IPS DF 6.9 (cell line): ENCODE measurements at regions not wholly inside any gene's neighbourhood (a gene's known extent, or its start where the extent isn't known, plus 50 kb on each side); places are given as distances from the start of the nearest gene placed in this dataset.
"Not testable (repeated sequence)": the region's sequence is repeated elsewhere in the genome, so short reads cannot be mapped to it uniquely, and the experiment has no call there.

Source experiments
- DNase-seq: peaks from one replicate; pipeline ENCODE4 v3.0.0-alpha.2; 2013; ENCODE audit warnings: low read depth, low spot score
- H3K27ac ChIP-seq: one replicate; pipeline ENCODE4 v1.5.1; 2013; ENCODE audit warnings: low read length, control low read depth
- H3K27me3 ChIP-seq: 2 replicates; pipeline ENCODE4 v1.6.1; 2013; ENCODE audit warnings: mild to moderate bottlenecking, low read length; ENCODE audit not compliant: control insufficient read depth, insufficient read depth
- H3K36me3 ChIP-seq: 2 replicates; pipeline ENCODE4 v1.6.1; 2013; ENCODE audit warnings: low read length; ENCODE audit not compliant: control insufficient read depth, insufficient read depth
- H3K4me1 ChIP-seq: 2 replicates; pipeline ENCODE4 v1.6.1; 2013; ENCODE audit warnings: low read length; ENCODE audit not compliant: control insufficient read depth, insufficient read depth
- H3K4me3 ChIP-seq: 2 replicates; pipeline ENCODE4 v1.5.1; 2013; ENCODE audit warnings: mild to moderate bottlenecking, low read length
- H3K9me3 ChIP-seq: 2 replicates; pipeline ENCODE4 v1.6.1; 2013; ENCODE audit warnings: low read length, inconsistent platforms; ENCODE audit not compliant: control insufficient read depth, insufficient read depth
- WGBS: extraction: QIAGEN DNeasy Blood & Tissue Kit; methylation state at CpG from one replicate; pipeline ENCODE4 v1.1.7; 2013; ENCODE audit warnings: mixed read lengths, missing lambda C conversion rate; ENCODE audit not compliant: insufficient read length, insufficient coverage; 5-methylcytosine and 5-hydroxymethylcytosine counted together

GRCh38 chr15:99455789-99456160, 110.0 kb upstream of the MEF2A start:
- H3K4me1 ChIP-seq, result no peaks in the 10 kb centered on the region
- H3K4me3 ChIP-seq, result no peak overlapping the region; the same call in 1 of the 2 replicates
- H3K36me3 ChIP-seq, result no peaks in the 10 kb centered on the region
- H3K27me3 ChIP-seq, result no peaks in the 10 kb centered on the region
- DNase-seq, result no peak
- H3K9me3 ChIP-seq, result no peaks in the 10 kb centered on the region
- H3K27ac ChIP-seq, result no peak overlapping the region

GRCh38 chr15:99464137-99464536, 101.6 kb upstream of the MEF2A start:
- Histone ChIP-seq H3K4me1 (no peaks in the 10 kb centered on the region; the same call in 1 of the 2 replicates), H3K9me3 (no peaks in the 10 kb centered on the region), H3K27me3 (no peaks in the 10 kb centered on the region), H3K27ac (no peak overlapping the region), H3K4me3 (no peak overlapping the region), H3K36me3 (no peaks in the 10 kb centered on the region)
- no peak for DNase-seq
- WGBS, result no CpG with 5 or more reads among the region's 2 CpGs

GRCh38 chr15:99466701-99467337, 99.0 kb upstream of the MEF2A start:
- H3K9me3 ChIP-seq, result no peaks in the 10 kb centered on the region

GRCh38 chr15:99467338-99467720, 98.5 kb upstream of the MEF2A start:
- H3K4me1 ChIP-seq, result no peaks in the 10 kb centered on the region; the same call in 1 of the 2 replicates
- no peak for DNase-seq
- no peaks in the 10 kb centered on the region for H3K36me3 ChIP-seq
- H3K27ac ChIP-seq, result no peak overlapping the region
- H3K4me3 ChIP-seq, result no peak overlapping the region
- no peaks in the 10 kb centered on the region for H3K27me3 ChIP-seq
- no CpG with 5 or more reads among the region's 14 CpGs for WGBS
- H3K9me3 ChIP-seq, result no peaks in the 10 kb centered on the region

More at GRCh38 chr15:99466701-99467337, 99.0 kb upstream of the MEF2A start:
- H3K4me1 ChIP-seq, result no peaks in the 10 kb centered on the region; the same call in 1 of the 2 replicates
- no peak overlapping the region for H3K4me3 ChIP-seq
- no peak for DNase-seq
- no peaks in the 10 kb centered on the region for H3K27me3 ChIP-seq
- H3K36me3 ChIP-seq, result no peaks in the 10 kb centered on the region
- no peak overlapping the region for H3K27ac ChIP-seq
- no CpG with 5 or more reads among the region's 18 CpGs for WGBS

- no CpG with 5 or more reads among the region's 4 CpGs for WGBS
- Histone ChIP-seq H3K4me1 (no peaks in the 10 kb centered on the region; the same call in 1 of the 2 replicates), H3K36me3 (no peaks in the 10 kb centered on the region), H3K27me3 (no peaks in the 10 kb centered on the region), H3K4me3 (no peak overlapping the region), H3K9me3 (no peaks in the 10 kb centered on the region), H3K27ac (no peak overlapping the region)
- DNase-seq, result no peak
Measured at GRCh38 chr15:99467853-99468464, 97.8 kb upstream of the MEF2A start.

GRCh38 chr15:99470204-99470603, 95.6 kb upstream of the MEF2A start:
- not testable (repeated sequence) for H3K27me3 ChIP-seq, H3K4me1 ChIP-seq, H3K9me3 ChIP-seq, H3K27ac ChIP-seq, H3K4me3 ChIP-seq, H3K36me3 ChIP-seq, DNase-seq
- WGBS, result no CpG with 5 or more reads among the region's 3 CpGs

GRCh38 chr15:99472416-99473145, 93.2 kb upstream of the MEF2A start:
- H3K27ac ChIP-seq, result no peak overlapping the region
- no peak overlapping the region for H3K4me3 ChIP-seq
- no peaks in the 10 kb centered on the region for H3K36me3 ChIP-seq
- H3K27me3 ChIP-seq, result no peaks in the 10 kb centered on the region
- no CpG with 5 or more reads among the region's 12 CpGs for WGBS
- DNase-seq, result no peak
- H3K4me1 ChIP-seq, result 0 out of 2 replicates have a peak, but pooled peaks cover 1% of the 10 kb centered on the region
- H3K9me3 ChIP-seq, result no peaks in the 10 kb centered on the region

- Histone ChIP-seq H3K27me3 (no peaks in the 10 kb centered on the region), H3K27ac (no peak overlapping the region), H3K36me3 (no peaks in the 10 kb centered on the region), H3K9me3 (no peaks in the 10 kb centered on the region), H3K4me1 (0 out of 2 replicates have a peak, but pooled peaks cover 1% of the 10 kb centered on the region), H3K4me3 (no peak overlapping the region)
- WGBS, result no CpG with 5 or more reads among the region's 24 CpGs
- DNase-seq, result no peak
Measured at GRCh38 chr15:99473981-99474906, 91.5 kb upstream of the MEF2A start.

- no peak for DNase-seq
- no peaks in the 10 kb centered on the region for H3K36me3 ChIP-seq
- no peak overlapping the region for H3K27ac ChIP-seq
- no peak overlapping the region for H3K4me3 ChIP-seq
- H3K4me1 ChIP-seq, result 0 out of 2 replicates have a peak, but pooled peaks cover 1% of the 10 kb centered on the region
- H3K9me3 ChIP-seq, result no peaks in the 10 kb centered on the region
- WGBS, result no CpG with 5 or more reads among the region's 25 CpGs
- no peaks in the 10 kb centered on the region for H3K27me3 ChIP-seq
Measured at GRCh38 chr15:99474909-99475753, 90.7 kb upstream of the MEF2A start.
